SK-N-SH treated with all-trans-retinoic acid at 6 μM for 48 hours (cell line): ENCODE measurements at regions not wholly inside any gene's neighbourhood (a gene's known extent, or its start where the extent isn't known, plus 50 kb on each side); places are given as distances from the start of the nearest gene placed in this dataset.
A peak's percentile ranks its signal among the peaks of the same experiment; 100 is the strongest.

Source experiments
- ATAC-seq: fragments of 200-7000 bp; cut with Tn5 transposase; 3 replicates; pipeline ENCODE4 v1.9.1; 2020; ENCODE audit warnings: mild to moderate bottlenecking, moderate library complexity
- ARNTL ChIP-seq: fragments of 450-650 bp; formaldehyde crosslinking; IDR thresholded peaks from 2 replicates; pipeline ENCODE4 v1.5.0; 2020; ENCODE audit warnings: low read depth, mild to moderate bottlenecking, moderate library complexity, borderline replicate concordance
- BACH2 ChIP-seq: fragments of 250-450 bp; sonication (Bioruptor Pico); IDR thresholded peaks from 2 replicates; pipeline ENCODE4 v1.9.0; 2021; ENCODE audit warnings: mild to moderate bottlenecking, borderline replicate concordance
- CSDC2 ChIP-seq: fragments of 250-450 bp; sonication (Bioruptor Pico); IDR thresholded peaks from 2 replicates; pipeline ENCODE4 v1.5.0; 2020; ENCODE audit warnings: mild to moderate bottlenecking, moderate library complexity
- ESRRG ChIP-seq: fragments of 250-450 bp; sonication (Bioruptor Pico); IDR thresholded peaks from 2 replicates; pipeline ENCODE4 v1.6.1; 2021; ENCODE audit warnings: mild to moderate bottlenecking
- GLIS3 ChIP-seq: fragments of 250-450 bp; sonication (Bioruptor Pico); IDR thresholded peaks from 2 replicates; pipeline ENCODE4 v1.5.0; 2020; ENCODE audit warnings: mild to moderate bottlenecking, moderate library complexity
- ISL1 ChIP-seq: fragments of 250-450 bp; sonication (Bioruptor Pico); IDR thresholded peaks from 2 replicates; pipeline ENCODE4 v2.1.2; 2022; ENCODE audit warnings: mild to moderate bottlenecking, moderate library complexity
- OSR1 ChIP-seq: fragments of 250-450 bp; sonication (Bioruptor Pico); IDR thresholded peaks from 2 replicates; pipeline ENCODE4 v1.8.0; 2022; ENCODE audit warnings: moderate library complexity, mild to moderate bottlenecking, inconsistent platforms
- POU6F1 ChIP-seq: fragments of 250-450 bp; sonication (Bioruptor Pico); IDR thresholded peaks from 2 replicates; pipeline ENCODE4 v1.8.0; 2021; ENCODE audit warnings: low read depth, mild to moderate bottlenecking, moderate library complexity, borderline replicate concordance
- PPARA ChIP-seq: fragments of 250-450 bp; sonication (Bioruptor Pico); IDR thresholded peaks from 2 replicates; pipeline ENCODE4 v1.5.0; 2020; ENCODE audit warnings: mild to moderate bottlenecking, borderline replicate concordance
- RARB ChIP-seq: fragments of 250-450 bp; sonication (Bioruptor Pico); IDR thresholded peaks from 2 replicates; pipeline ENCODE4 v1.8.0; 2021; ENCODE audit warnings: mild to moderate bottlenecking, moderate library complexity
- SNAI2 ChIP-seq: fragments of 250-450 bp; sonication (Bioruptor Pico); IDR thresholded peaks from 2 replicates; pipeline ENCODE4 v1.5.0; 2020; ENCODE audit warnings: mild to moderate bottlenecking, moderate library complexity
- TOX ChIP-seq: fragments of 250-450 bp; sonication (Bioruptor Pico); IDR thresholded peaks from 2 replicates; pipeline ENCODE4 v1.8.0; 2021; ENCODE audit warnings: mild to moderate bottlenecking, moderate library complexity, borderline replicate concordance
- TSHZ2 ChIP-seq: fragments of 250-450 bp; sonication (Bioruptor Pico); IDR thresholded peaks from 2 replicates; pipeline ENCODE4 v1.5.0; 2020; ENCODE audit warnings: mild to moderate bottlenecking, moderate library complexity
- ZC3H10 ChIP-seq: fragments of 250-450 bp; sonication (Bioruptor Pico); IDR thresholded peaks from 2 replicates; pipeline ENCODE4 v1.5.1; 2021; ENCODE audit warnings: mild to moderate bottlenecking, moderate library complexity
- ZFP3 ChIP-seq: fragments of 250-450 bp; sonication (Bioruptor Pico); IDR thresholded peaks from 2 replicates; pipeline ENCODE4 v1.5.0; 2020; ENCODE audit warnings: mild to moderate bottlenecking, moderate library complexity
- ZFP30 ChIP-seq: fragments of 450-650 bp; formaldehyde crosslinking; IDR thresholded peaks from 2 replicates; pipeline ENCODE4 v1.5.0; 2022; ENCODE audit warnings: mild to moderate bottlenecking, moderate library complexity
- ZNF565 ChIP-seq: fragments of 450-650 bp; formaldehyde crosslinking; conservative IDR thresholded peaks from 2 replicates; pipeline ENCODE4 v1.5.0; 2020; ENCODE audit warnings: low read depth, mild to moderate bottlenecking, moderate library complexity
- ZNF8 ChIP-seq: fragments of 450-650 bp; formaldehyde crosslinking; IDR thresholded peaks from 2 replicates; pipeline ENCODE4 v1.5.0; 2020; ENCODE audit warnings: mild to moderate bottlenecking, moderate library complexity
- TF ChIP-seq, protein P1 (sequence below): fragments of 250-450 bp; sonication (Bioruptor Pico); IDR thresholded peaks from 2 replicates; pipeline ENCODE4 v1.5.1; 2020; ENCODE audit warnings: low read depth, mild to moderate bottlenecking, moderate library complexity
- TF ChIP-seq, protein P2 (sequence below): fragments of 250-450 bp; sonication (Bioruptor Pico); IDR thresholded peaks from 2 replicates; pipeline ENCODE4 v1.5.1; 2021; ENCODE audit warnings: mild to moderate bottlenecking, moderate library complexity

- TF ChIP-seq OSR1 (CRISPR knock-in tag) (no peak), ZFP30 (CRISPR knock-in tag) (no peak)
These were observed 370.8 kb downstream of the TLE1 start (continued) for GRCh38 chr9:81318571-81318970.

GRCh38 chr9:81317939-81318338, 371.4 kb downstream of the TLE1 start:
- ATAC-seq: peak; percentile 63
- TF ChIP-seq, protein P1, sequence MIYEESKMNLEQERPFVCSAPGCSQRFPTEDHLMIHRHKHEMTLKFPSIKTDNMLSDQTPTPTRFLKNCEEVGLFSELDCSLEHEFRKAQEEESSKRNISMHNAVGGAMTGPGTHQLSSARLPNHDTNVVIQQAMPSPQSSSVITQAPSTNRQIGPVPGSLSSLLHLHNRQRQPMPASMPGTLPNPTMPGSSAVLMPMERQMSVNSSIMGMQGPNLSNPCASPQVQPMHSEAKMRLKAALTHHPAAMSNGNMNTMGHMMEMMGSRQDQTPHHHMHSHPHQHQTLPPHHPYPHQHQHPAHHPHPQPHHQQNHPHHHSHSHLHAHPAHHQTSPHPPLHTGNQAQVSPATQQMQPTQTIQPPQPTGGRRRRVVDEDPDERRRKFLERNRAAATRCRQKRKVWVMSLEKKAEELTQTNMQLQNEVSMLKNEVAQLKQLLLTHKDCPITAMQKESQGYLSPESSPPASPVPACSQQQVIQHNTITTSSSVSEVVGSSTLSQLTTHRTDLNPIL (CRISPR knock-in tag): no peak
- TF ChIP-seq ZNF8: no peak
- no peak for TF ChIP-seq ZFP3 (CRISPR knock-in tag)
- no peak for TF ChIP-seq RARB
- TF ChIP-seq SNAI2 (CRISPR knock-in tag): no peak
- TF ChIP-seq PPARA: no peak
- no peak for TF ChIP-seq ISL1 (CRISPR knock-in tag)
- TF ChIP-seq BACH2: no peak
- no peak for TF ChIP-seq OSR1 (CRISPR knock-in tag)

DNA sequence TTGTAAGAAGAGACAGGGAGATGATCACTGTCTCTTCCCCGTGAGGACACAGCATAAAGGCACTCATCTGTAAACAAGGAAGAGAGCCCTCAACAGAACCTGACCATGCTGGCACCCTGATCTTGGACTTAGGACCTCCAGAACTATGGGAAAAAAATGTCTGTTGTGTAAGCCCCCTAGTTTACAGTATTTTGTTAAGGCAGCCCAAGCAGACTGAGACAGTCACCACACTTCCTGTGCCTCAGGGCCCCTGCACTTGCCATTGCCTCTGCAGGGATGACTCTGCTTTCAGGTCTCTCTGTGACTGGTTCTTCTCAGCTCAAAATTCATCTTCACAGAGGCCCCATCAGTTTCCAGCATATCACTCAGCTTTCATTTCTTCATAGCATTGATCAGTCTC, 372.1 kb downstream of the TLE1 start:
- TF ChIP-seq CSDC2 (CRISPR knock-in tag) (no peak), SNAI2 (CRISPR knock-in tag) (no peak), GLIS3 (CRISPR knock-in tag) (no peak), POU6F1 (CRISPR knock-in tag) (no peak), ZFP30 (CRISPR knock-in tag) (no peak), ARNTL (CRISPR knock-in tag) (no peak), ZNF565 (CRISPR knock-in tag) (no peak), OSR1 (CRISPR knock-in tag) (no peak)
- TF ChIP-seq, all 23 proteins: peak for 0
- no peak for ATAC-seq

- TF ChIP-seq BACH2 (no peak), POU6F1 (CRISPR knock-in tag) (no peak), OSR1 (CRISPR knock-in tag) (no peak), PPARA (no peak), TOX (no peak), TSHZ2 (CRISPR knock-in tag) (no peak), RARB (no peak), SNAI2 (CRISPR knock-in tag) (no peak), ZNF565 (CRISPR knock-in tag) (no peak), ZFP3 (CRISPR knock-in tag) (no peak), ESRRG (CRISPR knock-in tag) (no peak), ZC3H10 (CRISPR knock-in tag) (no peak)
- TF ChIP-seq, protein P2, sequence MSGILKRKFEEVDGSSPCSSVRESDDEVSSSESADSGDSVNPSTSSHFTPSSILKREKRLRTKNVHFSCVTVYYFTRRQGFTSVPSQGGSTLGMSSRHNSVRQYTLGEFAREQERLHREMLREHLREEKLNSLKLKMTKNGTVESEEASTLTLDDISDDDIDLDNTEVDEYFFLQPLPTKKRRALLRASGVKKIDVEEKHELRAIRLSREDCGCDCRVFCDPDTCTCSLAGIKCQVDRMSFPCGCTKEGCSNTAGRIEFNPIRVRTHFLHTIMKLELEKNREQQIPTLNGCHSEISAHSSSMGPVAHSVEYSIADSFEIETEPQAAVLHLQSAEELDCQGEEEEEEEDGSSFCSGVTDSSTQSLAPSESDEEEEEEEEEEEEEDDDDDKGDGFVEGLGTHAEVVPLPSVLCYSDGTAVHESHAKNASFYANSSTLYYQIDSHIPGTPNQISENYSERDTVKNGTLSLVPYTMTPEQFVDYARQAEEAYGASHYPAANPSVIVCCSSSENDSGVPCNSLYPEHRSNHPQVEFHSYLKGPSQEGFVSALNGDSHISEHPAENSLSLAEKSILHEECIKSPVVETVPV: no peak
- TF ChIP-seq, protein P1 (CRISPR knock-in tag): no peak
- no peak for ATAC-seq
These were observed 374.9 kb downstream of the TLE1 start for GRCh38 chr9:81314490-81314889.
